Neuronal stem cell (in vitro differentiated cells): ENCODE measurements at regions not wholly inside any gene's neighbourhood (a gene's known extent, or its start where the extent isn't known, plus 50 kb on each side); places are given as distances from the start of the nearest gene placed in this dataset.
A peak's percentile ranks its signal among the peaks of the same experiment; 100 is the strongest.

ENCODE experiments used
- DNase-seq: peaks from one replicate; pipeline ENCODE4 v3.0.0-alpha.2; 2013; ENCODE audit warnings: low spot score
- H2AFZ ChIP-seq: one replicate; pipeline ENCODE4 v1.6.1; 2013; ENCODE audit warnings: mild to moderate bottlenecking, low read length, inconsistent platforms
- H2AK5ac ChIP-seq: 2 replicates; pipeline ENCODE4 v1.6.1; 2013; ENCODE audit warnings: low read depth, mild to moderate bottlenecking, inconsistent platforms, low read length, moderate library complexity, mixed read lengths
- H2BK120ac ChIP-seq: 2 replicates; pipeline ENCODE4 v1.6.1; 2013; ENCODE audit warnings: low read depth, mild to moderate bottlenecking, inconsistent platforms, low read length, moderate library complexity, mixed read lengths
- H2BK12ac ChIP-seq: one replicate; pipeline ENCODE4 v1.6.1; 2013; ENCODE audit warnings: low read length, inconsistent platforms
- H2BK15ac ChIP-seq: 2 replicates; pipeline ENCODE4 v1.6.1; 2013; ENCODE audit warnings: mild to moderate bottlenecking, low read length, inconsistent platforms, mixed read lengths
- H2BK5ac ChIP-seq: one replicate; pipeline ENCODE4 v1.6.1; 2013; ENCODE audit warnings: inconsistent platforms, mild to moderate bottlenecking, low read length, moderate library complexity
- H3K14ac ChIP-seq: one replicate; pipeline ENCODE4 v1.6.1; 2013; ENCODE audit warnings: low read length, inconsistent platforms
- H3K18ac ChIP-seq: 2 replicates; pipeline ENCODE4 v1.6.1; 2013; ENCODE audit warnings: low read length, inconsistent platforms
- H3K23ac ChIP-seq: 2 replicates; pipeline ENCODE4 v1.6.1; 2013; ENCODE audit warnings: low read depth, mild to moderate bottlenecking, mixed read lengths, low read length, inconsistent platforms; ENCODE audit not compliant: poor library complexity
- H3K27ac ChIP-seq: replicated peaks from 3 replicates; pipeline ENCODE4 v1.5.1; 2013; ENCODE audit warnings: low read length, inconsistent platforms
- H3K27me3 ChIP-seq, 3 experiments: 2 replicates each; pipeline ENCODE4 v1.6.1; 2013; ENCODE audit warnings: low read length in 3 of 3, mild to moderate bottlenecking in 2 of 3, inconsistent platforms in 1 of 3, low read depth in 1 of 3, mixed read lengths in 1 of 3, moderate library complexity in 1 of 3; ENCODE audit not compliant: control insufficient read depth in 3 of 3, insufficient read depth in 3 of 3
- H3K36me3 ChIP-seq, 2 donors: replicated peaks in 1 of 2; 2 replicates each; pipeline ENCODE4 v1.6.1; 2013; ENCODE audit warnings: low read length in 2 of 2; ENCODE audit not compliant: control insufficient read depth in 2 of 2, insufficient read depth in 2 of 2
- H3K4ac ChIP-seq: 2 replicates; pipeline ENCODE4 v1.6.1; 2013; ENCODE audit warnings: inconsistent platforms, mild to moderate bottlenecking, low read length, moderate library complexity
- H3K4me1 ChIP-seq, 2 donors: 1 replicate in 1 of 2; 2 replicates in 1 of 2; pipeline ENCODE4 v1.6.1; 2013; ENCODE audit warnings: low read length in 2 of 2, low read depth in 1 of 2; ENCODE audit not compliant: control insufficient read depth in 2 of 2, insufficient read depth in 1 of 2
- H3K4me2 ChIP-seq: one replicate; pipeline ENCODE4 v1.6.1; 2013; ENCODE audit warnings: mild to moderate bottlenecking, low read length, inconsistent platforms; ENCODE audit not compliant: insufficient read depth, poor library complexity, severe bottlenecking
- H3K4me3 ChIP-seq, 2 donors: 2 replicates each; pipeline ENCODE4 v1.5.1; 2013; ENCODE audit warnings: low read length in 2 of 2, mild to moderate bottlenecking in 2 of 2, inconsistent platforms in 1 of 2, moderate library complexity in 1 of 2
- H3K79me1 ChIP-seq: one replicate; pipeline ENCODE4 v1.6.1; 2013; ENCODE audit warnings: low read depth, mild to moderate bottlenecking, inconsistent platforms, low read length, moderate library complexity
- H3K9ac ChIP-seq: one replicate; pipeline ENCODE4 v1.6.1; 2013; ENCODE audit warnings: mild to moderate bottlenecking, low read depth, low read length, inconsistent platforms; ENCODE audit not compliant: poor library complexity
- H3K9me3 ChIP-seq, 2 donors: replicated peaks in 1 of 2; 2 replicates each; pipeline versions ENCODE3 to v1.6.1; 2013; ENCODE audit warnings: low read length in 2 of 2, mild to moderate bottlenecking in 2 of 2, inconsistent platforms in 1 of 2, low read depth in 1 of 2, mixed read lengths in 1 of 2, moderate library complexity in 1 of 2; ENCODE audit not compliant: control insufficient read depth in 2 of 2, insufficient read depth in 1 of 2
- H4K8ac ChIP-seq: one replicate; pipeline ENCODE4 v1.6.1; 2013; ENCODE audit warnings: low read depth, mild to moderate bottlenecking, inconsistent platforms, low read length, moderate library complexity
- H4K91ac ChIP-seq: one replicate; pipeline ENCODE4 v1.6.1; 2013; ENCODE audit warnings: low read length, low read depth, mild to moderate bottlenecking, inconsistent platforms; ENCODE audit not compliant: poor library complexity
- WGBS, 2 donors: extraction: QIAGEN DNeasy Blood & Tissue Kit; methylation state at CpG; one replicate each; pipeline ENCODE4 v1.1.7; 2013; ENCODE audit warnings: missing lambda C conversion rate in 2 of 2, mixed read lengths in 1 of 2; ENCODE audit not compliant: insufficient read length in 2 of 2, insufficient replicate concordance in 1 of 2; ENCODE audit errors: extremely low coverage in 2 of 2; 5-methylcytosine and 5-hydroxymethylcytosine counted together

DNA sequence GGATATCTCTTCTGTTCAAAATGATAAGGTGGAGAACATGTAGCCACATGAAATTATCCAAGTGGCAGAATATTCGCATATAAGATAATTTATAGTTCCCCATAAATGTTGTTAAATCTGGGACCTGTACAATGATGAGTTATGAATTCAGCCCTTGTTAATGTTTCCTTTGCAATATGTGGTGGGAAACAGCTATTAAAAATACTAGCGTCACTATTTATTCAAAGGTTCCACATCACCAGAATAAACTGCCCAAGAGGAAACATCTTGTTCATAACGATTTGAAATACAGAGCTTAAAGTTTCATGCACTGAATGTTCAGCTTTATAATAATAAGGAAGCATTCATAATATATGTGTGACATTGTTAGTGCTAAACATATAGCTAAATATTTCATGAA is 223.9 kb upstream of the TCF4 start:
- no peak overlapping the region for H3K4ac ChIP-seq
- no peak for DNase-seq
- H3K18ac ChIP-seq: no peak overlapping the region
- no peaks in the 10 kb centered on the region for H3K79me1 ChIP-seq
- H2BK5ac ChIP-seq: no peak overlapping the region
- H4K91ac ChIP-seq: no peak overlapping the region
- whole genome bisulfite sequencing, 2 donors: no CpG with 5 or more reads among the region's 3 CpGs
- H4K8ac ChIP-seq: no peak overlapping the region
- H3K14ac ChIP-seq: no peak overlapping the region
- no peak overlapping the region for H2BK12ac ChIP-seq
- H2AFZ ChIP-seq: no peak overlapping the region
- H3K9me3 ChIP-seq: no peaks in the 10 kb centered on the region
- H2BK120ac ChIP-seq: no peak overlapping the region
- H3K4me3 ChIP-seq: no peak overlapping the region
- no peaks in the 10 kb centered on the region for H3K36me3 ChIP-seq
- no peaks in the 10 kb centered on the region for H3K27me3 ChIP-seq
- no peak overlapping the region for H2AK5ac ChIP-seq
- H3K23ac ChIP-seq: no peak overlapping the region
- no peak overlapping the region for H3K27ac ChIP-seq
- H3K9ac ChIP-seq: no peak overlapping the region
- H2BK15ac ChIP-seq: no peak overlapping the region
- no peak overlapping the region for H3K4me2 ChIP-seq
- H3K4me1 ChIP-seq: no peaks in the 10 kb centered on the region

DNA sequence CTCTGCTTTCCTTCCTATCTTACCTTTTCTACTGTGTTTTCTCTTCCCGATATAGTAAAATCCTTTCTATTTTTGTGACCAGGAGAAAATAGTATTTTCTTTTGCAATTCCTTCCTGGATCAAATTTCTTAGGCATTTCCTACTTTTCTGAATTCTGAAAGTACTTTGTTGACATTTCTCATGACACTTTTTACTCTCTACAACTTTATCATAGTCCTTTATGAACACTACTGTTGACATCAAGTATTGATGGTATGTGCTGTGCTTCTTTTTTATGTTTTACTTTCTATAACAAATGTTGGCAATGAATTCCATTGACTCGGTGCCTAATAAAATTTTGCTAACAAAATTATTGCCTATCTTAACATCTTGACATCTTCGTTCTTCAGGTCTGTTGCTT is 217.7 kb upstream of the TCF4 start:
- H3K18ac ChIP-seq: no peak overlapping the region
- no peak overlapping the region for H2AK5ac ChIP-seq
- H3K36me3 ChIP-seq: no peaks in the 10 kb centered on the region
- H3K4me2 ChIP-seq: no peak overlapping the region
- H3K79me1 ChIP-seq: no peaks in the 10 kb centered on the region
- no peak overlapping the region for H2BK12ac ChIP-seq
- H3K23ac ChIP-seq: no peak overlapping the region
- H4K8ac ChIP-seq: no peak overlapping the region
- H4K91ac ChIP-seq: no peak overlapping the region
- H3K4me3 ChIP-seq: no peak overlapping the region
- H3K9ac ChIP-seq: no peak overlapping the region
- H3K14ac ChIP-seq: no peak overlapping the region
- H3K4ac ChIP-seq: no peak overlapping the region
- no peaks in the 10 kb centered on the region for H3K27me3 ChIP-seq
- DNase-seq: no peak
- no peaks in the 10 kb centered on the region for H3K9me3 ChIP-seq
- no peak overlapping the region for H3K27ac ChIP-seq
- no peak overlapping the region for H2BK120ac ChIP-seq
- H2AFZ ChIP-seq: peak overlapping the region; percentile 64
- H3K4me1 ChIP-seq: no peaks in the 10 kb centered on the region
- H2BK5ac ChIP-seq: no peak overlapping the region
- no peak overlapping the region for H2BK15ac ChIP-seq
- WGBS, 2 donors: no CpG with 5 or more reads among the region's 3 CpGs

DNA sequence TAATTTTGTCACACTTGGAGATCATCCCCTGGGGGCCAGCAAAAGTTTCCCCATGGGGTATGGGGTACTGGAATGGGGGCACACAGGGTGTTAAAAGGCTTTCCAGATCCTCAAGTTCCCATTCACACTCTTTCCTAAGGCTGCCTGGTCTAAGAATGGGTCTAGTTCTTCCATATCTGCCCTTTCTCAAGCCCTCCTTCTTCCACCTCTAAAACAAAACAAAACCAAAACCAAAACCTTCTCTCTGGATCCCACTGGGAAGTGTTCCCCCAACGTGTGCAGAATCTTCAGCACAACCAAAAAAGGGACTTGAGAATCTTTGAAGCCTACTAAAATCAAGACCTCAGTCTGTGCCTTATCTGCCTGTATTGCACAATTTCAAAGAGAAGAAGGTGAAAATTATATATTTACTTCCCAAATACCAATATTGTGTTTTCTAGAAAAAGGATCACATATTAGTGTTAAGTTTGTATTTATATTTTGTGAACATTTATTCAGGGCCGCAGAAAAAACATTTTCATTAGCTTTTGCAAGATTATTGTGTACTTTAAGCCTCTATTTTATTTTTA is 207.2 kb upstream of the TCF4 start:
- H3K4me1 ChIP-seq: peaks cover 0 to 2% of the 10 kb centered on the region in 2 donors
- H3K4me3 ChIP-seq: no peak overlapping the region
- H4K91ac ChIP-seq: no peak overlapping the region
- peak overlapping the region; percentile 16 for H2AFZ ChIP-seq
- no peaks in the 10 kb centered on the region for H3K27me3 ChIP-seq
- no peak overlapping the region for H3K27ac ChIP-seq
- WGBS, 2 donors: no CpG with 5 or more reads among the region's 2 CpGs
- no peaks in the 10 kb centered on the region for H3K36me3 ChIP-seq
- no peak overlapping the region for H3K9ac ChIP-seq
- no peaks in the 10 kb centered on the region for H3K9me3 ChIP-seq
- H3K4me2 ChIP-seq: no peak overlapping the region
- no peak overlapping the region for H2BK12ac ChIP-seq
- H2BK120ac ChIP-seq: no peak overlapping the region
- H2AK5ac ChIP-seq: no peak overlapping the region
- H3K4ac ChIP-seq: no peak overlapping the region
- H3K14ac ChIP-seq: no peak overlapping the region
- DNase-seq: no peak
- no peak overlapping the region for H2BK15ac ChIP-seq
- H3K18ac ChIP-seq: no peak overlapping the region
- H3K79me1 ChIP-seq: no peaks in the 10 kb centered on the region
- H3K23ac ChIP-seq: no peak overlapping the region
- no peak overlapping the region for H2BK5ac ChIP-seq
- no peak overlapping the region for H4K8ac ChIP-seq

DNA sequence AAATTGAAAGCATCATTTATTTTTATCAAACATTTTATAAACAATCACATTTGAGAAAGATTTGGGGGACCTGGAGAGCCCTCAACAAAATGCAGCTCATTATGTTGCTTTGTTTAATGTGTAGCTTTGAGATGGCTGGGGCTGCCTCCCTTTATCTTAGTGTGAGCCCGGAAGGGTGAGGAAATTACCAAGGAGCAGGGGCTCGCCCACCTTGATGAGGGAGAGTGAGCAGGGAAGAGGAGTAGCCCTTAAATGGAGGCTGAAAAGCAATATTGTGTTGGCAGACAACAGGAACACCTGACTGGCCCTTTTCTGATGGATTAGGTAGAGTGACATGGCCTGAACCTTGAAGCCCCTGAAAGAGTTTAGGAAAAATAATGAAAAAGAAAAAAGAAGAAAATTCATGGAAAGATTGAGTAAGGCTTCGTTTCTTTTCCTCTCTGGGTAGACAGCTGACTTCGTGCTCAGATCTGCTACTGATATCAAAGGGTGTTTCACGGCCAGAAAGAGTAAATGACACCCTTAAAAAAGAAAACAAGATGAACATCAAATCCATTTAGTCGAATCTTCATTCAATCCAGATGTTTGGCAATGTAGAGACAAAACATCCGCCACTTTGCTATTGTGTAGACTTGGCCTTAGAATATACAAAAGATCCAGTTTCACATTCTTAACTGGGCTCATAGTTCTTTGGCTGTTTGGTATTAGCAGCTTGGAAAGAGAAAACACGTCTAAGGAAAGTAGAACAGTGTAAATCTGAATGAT is 206.5 kb upstream of the TCF4 start:
- H2BK5ac ChIP-seq: no peak overlapping the region
- H3K4me3 ChIP-seq: no peak overlapping the region

More for the DNA sequence above, 206.5 kb upstream of the TCF4 start:
- no CpG with 5 or more reads among the region's 8 CpGs for WGBS, 2 donors
- no peak overlapping the region for H2AK5ac ChIP-seq
- no peaks in the 10 kb centered on the region for H3K27me3 ChIP-seq
- no peak overlapping the region for H2BK15ac ChIP-seq
- no peak overlapping the region for H3K4ac ChIP-seq
- no peak for DNase-seq
- peaks cover 0 to 6% of the 10 kb centered on the region in 2 donors for H3K9me3 ChIP-seq
- no peaks in the 10 kb centered on the region for H3K36me3 ChIP-seq
- no peak overlapping the region for H4K8ac ChIP-seq
- no peak overlapping the region for H2BK120ac ChIP-seq
- peaks cover 0 to 2% of the 10 kb centered on the region in 2 donors for H3K4me1 ChIP-seq
- H3K18ac ChIP-seq: no peak overlapping the region
- no peak overlapping the region for H3K23ac ChIP-seq
- no peak overlapping the region for H3K27ac ChIP-seq
- no peak overlapping the region for H3K4me2 ChIP-seq
- no peak overlapping the region for H4K91ac ChIP-seq
- no peak overlapping the region for H3K14ac ChIP-seq
- peak overlapping the region; percentile 16 for H2AFZ ChIP-seq
- H3K79me1 ChIP-seq: no peaks in the 10 kb centered on the region
- H3K9ac ChIP-seq: no peak overlapping the region
- no peak overlapping the region for H2BK12ac ChIP-seq
